SU-DHL-6 (cell line): ENCODE measurements at regions not wholly inside any gene's neighbourhood (a gene's known extent, or its start where the extent isn't known, plus 50 kb on each side); places are given as distances from the start of the nearest gene placed in this dataset.

Source experiments
- H2AFZ ChIP-seq: fragments of 200-600 bp; sonication (generic); 2 replicates; pipeline ENCODE4 v1.6.1; 2014; ENCODE audit warnings: low read depth, mild to moderate bottlenecking, moderate library complexity, mixed read lengths, antibody characterized with exemption, low read length; ENCODE audit not compliant: severe bottlenecking
- H3F3A ChIP-seq: fragments of 200-600 bp; shearing (Covaris generic); 2 replicates; pipeline ENCODE4 v1.6.0; 2016; ENCODE audit warnings: antibody characterized with exemption, mild to moderate bottlenecking; ENCODE audit not compliant: insufficient read depth
- H3K27ac ChIP-seq: fragments of 200-600 bp; sonication (generic); 2 replicates; pipeline ENCODE4 v1.5.1; 2016; ENCODE audit warnings: low read depth, mild to moderate bottlenecking, low read length, moderate library complexity, mixed read lengths
- H3K27me3 ChIP-seq: fragments of 200-600 bp; sonication (generic), shearing (Covaris generic); 2 replicates; pipeline ENCODE4 v1.6.0; 2014; ENCODE audit warnings: mild to moderate bottlenecking, low read length
- H3K36me3 ChIP-seq: fragments of 200-600 bp; sonication (generic); 2 replicates; pipeline ENCODE4 v1.6.1; 2014; ENCODE audit warnings: mild to moderate bottlenecking, low read length, mixed read lengths
- H3K4me2 ChIP-seq: fragments of 300-600, 200-600 bp; shearing (Covaris generic), sonication (generic); 2 replicates; pipeline ENCODE4 v1.6.0; 2014; ENCODE audit warnings: low read length, low read depth, mild to moderate bottlenecking; ENCODE audit not compliant: poor library complexity, severe bottlenecking
- H3K4me3 ChIP-seq: fragments of 200-600 bp; sonication (generic); 2 replicates; pipeline ENCODE4 v1.5.1; 2014; ENCODE audit warnings: antibody characterized with exemption, low read length, mild to moderate bottlenecking, mixed read lengths; ENCODE audit not compliant: insufficient read depth, poor library complexity, severe bottlenecking
- H3K79me2 ChIP-seq: fragments of 200-600 bp; sonication (generic); 2 replicates; pipeline ENCODE4 v1.6.1; 2014; ENCODE audit warnings: mild to moderate bottlenecking, low read length, moderate library complexity; ENCODE audit not compliant: insufficient read depth
- H3K9ac ChIP-seq: fragments of 200-600 bp; sonication (generic); 2 replicates; pipeline ENCODE4 v1.7.0; 2014; ENCODE audit warnings: mild to moderate bottlenecking, low read length
- H3K9me2 ChIP-seq: fragments of 200-600 bp; sonication (generic); replicated peaks from 2 replicates; pipeline ENCODE4 v1.6.1; 2014; ENCODE audit warnings: low read length; ENCODE audit not compliant: insufficient read depth
- H3K9me3 ChIP-seq: fragments of 200-600 bp; sonication (generic); 2 replicates; pipeline ENCODE4 v1.6.1; 2014; ENCODE audit warnings: low read length, mixed read lengths; ENCODE audit not compliant: insufficient read depth
- H4K20me1 ChIP-seq: fragments of 200-600 bp; sonication (generic); 2 replicates; pipeline ENCODE4 v1.6.1; 2014; ENCODE audit warnings: low read depth, mild to moderate bottlenecking, antibody characterized with exemption, low read length, moderate library complexity, mixed read lengths
- CTCF ChIP-seq: fragments of 200-600 bp; sonication (generic); IDR thresholded peaks from one replicate; pipeline ENCODE4 v1.5.1; 2017; ENCODE audit warnings: antibody characterized with exemption, mild to moderate bottlenecking, low read length, moderate library complexity; ENCODE audit not compliant: insufficient read depth, poor library complexity, severe bottlenecking
- EZH2phosphoT487 ChIP-seq: fragments of 200-600 bp; sonication (generic), shearing (Covaris generic); conservative IDR thresholded peaks from 2 replicates; pipeline ENCODE4 v1.6.1; 2018; ENCODE audit warnings: mild to moderate bottlenecking, antibody characterized with exemption, low read length, moderate library complexity, mixed read lengths

GRCh38 chr2:145777297-145777696 is 1257.4 kb upstream of the ZEB2 start:
- Histone ChIP-seq H3K36me3 (no peaks in the 10 kb centered on the region), H3K9ac (no peak overlapping the region), H4K20me1 (no peaks in the 10 kb centered on the region), H3K9me3 (no peaks in the 10 kb centered on the region), H2AFZ (no peak overlapping the region), H3K9me2 (no peaks in the 10 kb centered on the region), H3K27me3 (no peaks in the 10 kb centered on the region), H3F3A (no peaks in the 10 kb centered on the region), H3K79me2 (no peaks in the 10 kb centered on the region), H3K4me2 (no peak overlapping the region), H3K27ac (no peak overlapping the region), H3K4me3 (no peak overlapping the region)
- TF ChIP-seq EZH2phosphoT487 (no peak), CTCF (no peak)

DNA sequence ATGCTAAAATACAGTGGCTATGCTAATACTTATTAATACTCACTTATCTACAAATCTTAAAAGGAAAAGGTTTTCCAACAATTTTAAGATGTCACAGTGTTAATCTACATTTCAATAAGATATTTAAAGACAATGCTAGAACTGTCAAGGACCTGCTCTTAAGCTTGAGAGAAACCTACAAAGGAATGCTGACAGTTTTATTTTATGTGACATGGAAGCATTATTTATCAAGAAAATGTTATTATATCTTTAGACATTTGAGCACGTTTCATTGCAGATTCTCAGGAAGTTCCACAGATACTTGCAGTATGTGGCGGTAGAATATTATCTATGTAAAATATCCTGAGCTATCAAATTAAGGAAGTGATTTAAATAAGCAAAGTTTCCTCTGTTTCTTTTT is 1255.7 kb upstream of the ZEB2 start:
- Histone ChIP-seq H3K9ac (no peak overlapping the region), H2AFZ (no peak overlapping the region), H3K27ac (no peak overlapping the region), H4K20me1 (no peaks in the 10 kb centered on the region), H3K36me3 (no peaks in the 10 kb centered on the region; the same call in 1 of the 2 replicates), H3F3A (no peaks in the 10 kb centered on the region), H3K27me3 (no peaks in the 10 kb centered on the region), H3K79me2 (no peaks in the 10 kb centered on the region), H3K4me3 (no peak overlapping the region), H3K4me2 (no peak overlapping the region), H3K9me2 (no peaks in the 10 kb centered on the region), H3K9me3 (no peaks in the 10 kb centered on the region)
- TF ChIP-seq CTCF (no peak), EZH2phosphoT487 (no peak)

GRCh38 chr2:145771525-145771924 is 1251.6 kb upstream of the ZEB2 start:
- H3K9me2 ChIP-seq, result no peaks in the 10 kb centered on the region
- H3K27ac ChIP-seq, result no peak overlapping the region
- no peaks in the 10 kb centered on the region for H4K20me1 ChIP-seq
- H2AFZ ChIP-seq, result no peak overlapping the region
- H3K9ac ChIP-seq, result no peak overlapping the region
- no peaks in the 10 kb centered on the region for H3K9me3 ChIP-seq
- H3K27me3 ChIP-seq, result no peaks in the 10 kb centered on the region
- no peak for TF ChIP-seq CTCF
- TF ChIP-seq EZH2phosphoT487, result no peak
- no peak overlapping the region for H3K4me2 ChIP-seq
- no peaks in the 10 kb centered on the region; the same call in 1 of the 2 replicates for H3K36me3 ChIP-seq
- no peaks in the 10 kb centered on the region for H3F3A ChIP-seq
- no peaks in the 10 kb centered on the region for H3K79me2 ChIP-seq
- H3K4me3 ChIP-seq, result no peak overlapping the region
